CD4-positive, alpha-beta T cell treated with Interleukin-15 for 4 hours (primary cell): ENCODE measurements at regions not wholly inside any gene's neighbourhood (a gene's known extent, or its start where the extent isn't known, plus 50 kb on each side); places are given as distances from the start of the nearest gene placed in this dataset.

Experiments used
- DNase-seq: peaks from one replicate; pipeline ENCODE4 v3.0.0-alpha.2; 2020; ENCODE audit warnings: low spot score

DNA sequence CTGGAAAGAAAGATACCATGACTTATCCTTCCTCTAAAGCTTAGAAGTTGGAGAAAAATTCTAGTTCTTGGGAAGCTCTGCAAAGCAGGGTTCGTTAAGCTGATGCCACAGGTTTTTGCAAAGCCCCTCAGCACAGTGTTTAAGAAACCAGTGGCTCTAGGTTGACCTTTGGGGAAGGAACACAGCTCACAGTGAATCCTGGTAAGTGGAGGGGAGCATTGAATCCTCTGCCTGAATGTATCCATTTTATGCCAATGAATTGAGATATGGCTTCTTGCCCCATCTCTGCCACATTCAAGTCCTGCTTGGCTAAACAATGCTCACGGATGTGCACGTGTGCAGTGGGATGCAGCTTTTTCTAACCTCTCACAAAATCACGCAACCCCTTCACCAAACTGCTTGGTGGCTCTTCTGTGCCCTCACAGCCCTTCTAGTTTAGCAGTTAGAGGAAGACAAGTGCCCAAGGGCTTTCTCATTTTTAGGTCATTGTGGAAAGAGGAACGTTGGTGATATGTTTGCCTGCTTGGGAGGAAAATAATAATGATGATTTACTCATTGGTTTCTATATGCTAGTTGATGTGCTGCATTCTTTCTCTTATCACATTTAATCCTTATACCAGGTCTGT is 111.3 kb downstream of the DAD1 start:
- no peak for DNase-seq

DNA sequence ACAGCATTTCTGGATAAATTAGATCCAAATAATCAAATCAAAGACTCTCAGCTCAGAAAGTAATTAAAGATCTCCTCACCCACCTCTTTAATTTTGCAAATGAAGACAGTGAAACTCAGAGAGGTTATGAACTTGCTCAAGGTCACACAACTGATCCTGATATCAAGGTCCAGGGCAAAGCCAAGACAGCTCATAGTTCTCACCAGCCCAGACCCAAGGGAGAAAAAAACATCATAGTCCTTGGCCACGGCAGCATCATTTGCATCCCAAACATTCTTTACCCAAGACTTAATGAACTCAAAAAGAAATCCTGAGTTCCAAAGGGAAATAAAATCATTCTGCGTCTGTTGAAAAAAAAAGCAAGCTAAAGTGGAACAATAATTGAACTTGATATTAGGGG is 112.1 kb downstream of the DAD1 start:
- DNase-seq = no peak

DNA sequence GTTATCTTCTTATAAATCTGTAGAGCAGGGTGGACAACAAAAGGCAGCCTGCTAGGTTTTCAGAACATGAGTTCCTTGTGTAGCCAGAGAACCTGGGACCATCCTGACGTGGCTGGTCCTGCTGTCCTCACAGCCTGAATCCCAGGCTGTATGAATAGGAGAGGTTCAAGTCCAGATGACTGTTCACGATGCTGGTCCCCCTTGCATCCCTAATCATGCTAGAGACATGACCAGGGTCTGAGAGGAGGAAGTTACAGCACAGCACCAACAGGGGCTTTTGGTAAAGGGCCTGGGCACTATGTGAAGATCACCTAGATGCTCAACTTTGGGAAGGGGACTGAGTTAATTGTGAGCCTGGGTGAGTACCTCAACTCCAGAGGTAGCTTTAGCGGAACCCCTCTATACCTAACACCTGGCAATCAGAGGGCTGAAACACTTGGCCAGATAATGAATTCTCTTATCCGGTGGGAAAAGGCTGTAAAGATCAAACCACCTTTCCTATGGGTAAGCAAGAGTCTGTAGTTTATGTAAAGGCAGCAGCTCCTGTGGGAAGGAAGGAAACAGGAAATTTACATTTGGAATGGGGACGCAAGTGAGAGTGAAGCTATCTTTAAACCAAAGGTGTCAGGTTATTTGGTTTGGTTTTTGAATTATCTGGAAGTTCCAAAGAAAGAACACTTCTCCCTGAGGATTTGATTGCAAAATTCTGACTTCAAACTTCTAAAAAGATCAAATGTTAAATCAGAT is 112.8 kb downstream of the DAD1 start:
- DNase-seq = no peak

DNA sequence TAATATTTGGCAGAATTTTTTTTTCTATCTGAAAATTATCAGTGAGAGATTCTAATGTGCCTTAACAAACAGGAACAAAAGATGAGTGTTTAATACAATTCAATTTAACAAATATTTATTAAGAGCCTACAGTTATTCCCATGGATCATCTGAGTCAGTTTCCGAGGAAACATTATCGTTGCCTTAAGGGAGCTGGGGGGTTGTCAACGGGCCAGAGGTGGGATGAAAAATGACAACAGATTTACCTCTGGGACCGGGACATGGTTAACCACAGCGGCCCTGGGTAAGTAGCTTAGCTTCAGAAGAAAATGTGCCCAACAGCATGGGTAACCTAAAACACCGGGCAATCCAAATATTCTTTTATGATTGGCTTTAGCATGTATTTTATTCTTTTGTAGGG is 113.6 kb downstream of the DAD1 start:
- no peak for DNase-seq

DNA sequence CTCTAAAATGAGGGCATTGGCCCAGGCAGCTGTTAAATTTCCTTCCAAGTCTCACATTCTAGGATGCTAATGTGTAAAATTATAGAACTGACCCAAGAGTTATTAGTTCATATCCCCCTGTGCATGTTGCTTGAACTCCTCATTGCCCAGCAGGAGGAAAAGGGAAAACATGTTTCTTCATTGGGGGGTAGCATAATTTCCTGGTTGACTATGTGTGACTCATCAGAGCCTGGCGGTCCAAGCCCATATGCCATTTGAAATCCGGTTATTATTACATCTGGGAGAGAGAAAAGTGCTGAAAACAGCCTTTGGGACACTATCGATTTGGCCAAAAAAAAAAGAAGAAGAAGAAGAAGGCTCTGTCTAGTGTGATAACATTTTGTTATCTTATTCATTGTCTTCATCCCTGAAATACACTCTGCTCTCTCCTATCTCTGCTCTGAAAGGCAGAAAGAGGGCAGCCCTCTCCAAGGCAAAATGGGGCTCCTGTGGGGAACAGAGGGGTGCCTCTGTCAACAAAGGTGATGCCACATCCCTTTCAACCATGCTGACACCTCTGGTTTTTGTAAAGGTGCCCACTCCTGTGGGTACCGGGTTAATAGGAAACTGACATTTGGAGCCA is 114.2 kb downstream of the DAD1 start:
- DNase-seq = no peak

DNA sequence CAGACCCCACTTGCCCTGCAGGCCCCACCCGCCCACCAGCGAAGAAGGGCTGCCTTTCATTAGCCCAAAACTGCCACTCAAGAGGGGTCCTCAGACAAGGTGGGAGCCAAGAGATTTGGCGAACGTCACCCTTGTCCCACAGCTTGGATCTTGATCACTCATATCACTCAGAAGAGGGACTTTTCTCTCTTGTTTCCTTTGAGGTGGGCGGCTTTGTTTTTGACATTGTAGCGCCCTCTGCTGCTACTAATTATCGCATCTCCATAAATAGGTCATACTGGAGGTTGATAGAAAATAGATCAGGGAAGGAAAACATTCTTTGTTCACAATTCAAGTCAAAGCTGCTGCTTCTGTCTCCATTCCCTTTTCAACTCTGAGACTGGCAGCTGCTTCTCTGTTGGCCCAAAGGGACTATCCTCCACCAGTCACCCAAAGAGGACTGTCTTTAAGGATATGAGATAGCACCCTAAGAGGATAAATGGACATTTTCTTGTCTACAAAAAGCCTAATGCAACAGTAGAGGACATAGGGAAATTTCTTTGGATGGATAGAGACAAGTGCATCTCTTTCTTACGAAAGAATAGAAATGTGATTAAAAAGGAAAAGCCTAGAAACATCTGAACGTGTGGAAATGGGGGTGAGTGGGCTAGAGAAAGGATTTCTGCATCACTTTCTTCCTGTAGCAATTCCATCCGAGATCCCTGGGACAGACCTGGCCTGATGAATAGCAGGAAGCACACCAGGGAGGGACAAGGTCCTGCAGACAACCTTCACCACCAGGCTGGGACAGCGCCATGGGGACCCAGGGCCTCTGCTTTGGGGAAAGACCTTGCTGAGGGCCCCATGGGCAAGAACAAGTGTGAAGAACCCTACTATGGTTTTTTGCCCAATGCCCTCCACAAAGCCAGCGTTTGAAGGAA is 115.8 kb downstream of the DAD1 start:
- no peak for DNase-seq

DNA sequence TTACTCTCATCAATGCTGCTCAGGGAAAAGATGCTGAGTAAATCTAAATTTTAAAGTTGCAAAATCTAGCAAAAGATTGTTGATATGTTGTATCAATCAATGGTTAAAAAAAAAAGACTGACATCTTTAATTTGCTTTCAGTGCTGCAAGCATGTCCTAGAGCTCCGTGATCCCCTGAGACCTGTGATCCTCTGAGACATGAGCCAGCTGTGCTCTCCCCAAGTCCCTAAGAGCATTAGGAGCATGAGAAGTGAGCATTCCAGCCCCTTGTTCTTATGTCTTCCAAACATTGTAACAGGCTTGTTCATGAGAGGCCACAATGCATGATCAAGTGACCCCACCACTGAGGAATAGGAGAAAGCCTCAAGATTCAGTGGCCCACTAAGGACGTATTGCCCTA is 116.6 kb downstream of the DAD1 start:
- DNase-seq = no peak

DNA sequence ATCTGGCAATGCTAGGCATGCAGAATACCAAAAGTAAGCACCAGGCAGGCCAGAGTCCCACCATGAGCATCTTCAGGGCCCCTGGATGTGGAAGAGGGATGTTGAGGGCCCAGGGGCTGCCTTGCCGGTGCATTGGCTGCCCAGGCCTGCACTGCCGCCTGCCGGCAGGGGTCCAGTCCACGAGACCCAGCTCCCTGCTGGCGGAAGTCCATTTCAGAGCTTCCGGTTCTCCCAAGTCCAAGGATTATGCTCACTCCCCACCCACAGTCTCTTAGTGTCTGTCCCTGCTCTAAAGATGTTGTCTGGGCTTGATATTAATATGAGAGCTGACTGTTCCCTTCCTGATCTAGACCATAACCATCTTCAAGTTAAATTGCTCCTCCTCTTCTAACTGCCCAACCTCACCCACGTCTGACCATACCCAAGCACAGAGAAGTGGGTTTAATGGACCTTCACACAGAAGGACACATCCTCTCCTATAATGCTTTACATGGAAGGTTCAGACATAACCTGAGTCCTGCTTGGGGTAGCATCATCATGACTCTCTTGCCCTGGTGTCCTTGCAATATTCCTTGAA is 117.4 kb downstream of the DAD1 start:
- no peak for DNase-seq

DNA sequence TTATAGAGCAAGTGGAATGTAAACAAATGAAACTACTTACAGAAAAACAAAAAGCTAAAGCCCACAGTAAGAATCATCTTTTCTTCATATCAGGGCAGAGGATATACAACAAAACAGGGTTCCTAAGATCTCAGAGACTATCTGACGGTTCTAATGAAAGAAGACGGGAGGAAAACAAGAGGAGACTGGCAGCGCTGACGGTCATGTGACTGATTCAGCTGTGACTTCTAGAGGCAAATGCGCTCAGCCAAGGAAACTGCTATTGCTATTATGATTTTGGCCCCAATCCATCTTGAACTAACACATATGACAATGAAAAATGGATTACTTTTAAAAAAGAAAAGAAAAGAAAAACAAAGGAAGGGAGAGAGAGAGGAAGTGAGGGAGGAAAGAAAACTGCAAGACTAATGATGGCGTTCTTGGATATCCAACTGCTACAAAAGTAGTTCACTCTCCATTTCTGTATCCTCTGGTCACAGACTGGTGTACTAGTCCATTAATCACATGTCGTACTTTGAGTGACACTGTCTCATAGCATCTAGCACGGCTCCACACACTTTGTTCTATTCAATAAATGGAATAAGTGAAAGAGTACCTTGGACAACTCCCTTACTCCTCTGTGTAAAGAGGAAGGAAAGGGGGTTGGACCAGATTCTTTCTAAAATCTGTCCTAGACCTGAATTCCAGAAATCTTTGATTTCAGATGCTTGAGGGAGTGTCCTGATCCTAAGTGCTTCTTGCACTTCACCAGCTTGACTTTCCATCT is 119.3 kb downstream of the DAD1 start:
- no peak for DNase-seq

DNA sequence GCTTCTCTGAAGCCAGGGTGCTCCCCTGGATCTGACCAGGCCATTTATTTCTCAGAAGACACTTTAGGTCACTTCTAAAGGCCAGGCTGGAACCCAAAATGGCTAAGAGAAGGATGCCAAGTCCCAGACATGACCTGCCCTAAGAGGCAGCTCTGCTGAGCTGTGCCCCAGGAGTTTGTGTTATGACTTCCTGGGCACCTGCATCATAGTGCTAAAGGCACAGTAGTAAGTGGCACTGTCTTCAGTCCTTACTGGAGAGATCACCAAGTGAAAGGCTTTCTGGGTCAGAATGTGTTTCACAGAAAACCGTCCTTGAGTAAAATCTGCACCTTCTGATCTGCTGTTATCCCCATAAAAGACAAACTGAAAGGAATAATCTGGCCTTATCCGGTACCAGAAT is 120.2 kb downstream of the DAD1 start:
- DNase-seq = no peak

DNA sequence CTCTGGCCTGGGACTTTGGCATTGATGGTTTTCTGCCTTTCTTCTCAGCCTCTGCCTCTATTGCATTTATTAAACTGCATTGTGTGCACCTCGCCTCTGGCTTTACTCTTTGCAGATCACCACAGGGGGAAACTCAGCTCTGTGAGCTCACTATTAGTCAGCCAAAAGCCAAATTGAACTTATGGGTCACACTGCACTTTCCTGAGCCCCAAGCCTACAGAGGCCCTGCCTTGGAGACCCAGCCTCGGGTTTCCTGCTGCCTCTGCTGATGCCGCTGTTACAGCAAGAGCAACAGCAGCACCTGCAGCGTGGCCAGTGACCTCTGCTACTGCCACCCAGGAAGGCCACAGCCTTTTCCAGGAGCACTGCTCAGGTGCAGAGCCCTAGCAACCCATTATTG is 122.5 kb downstream of the DAD1 start:
- DNase-seq = no peak

DNA sequence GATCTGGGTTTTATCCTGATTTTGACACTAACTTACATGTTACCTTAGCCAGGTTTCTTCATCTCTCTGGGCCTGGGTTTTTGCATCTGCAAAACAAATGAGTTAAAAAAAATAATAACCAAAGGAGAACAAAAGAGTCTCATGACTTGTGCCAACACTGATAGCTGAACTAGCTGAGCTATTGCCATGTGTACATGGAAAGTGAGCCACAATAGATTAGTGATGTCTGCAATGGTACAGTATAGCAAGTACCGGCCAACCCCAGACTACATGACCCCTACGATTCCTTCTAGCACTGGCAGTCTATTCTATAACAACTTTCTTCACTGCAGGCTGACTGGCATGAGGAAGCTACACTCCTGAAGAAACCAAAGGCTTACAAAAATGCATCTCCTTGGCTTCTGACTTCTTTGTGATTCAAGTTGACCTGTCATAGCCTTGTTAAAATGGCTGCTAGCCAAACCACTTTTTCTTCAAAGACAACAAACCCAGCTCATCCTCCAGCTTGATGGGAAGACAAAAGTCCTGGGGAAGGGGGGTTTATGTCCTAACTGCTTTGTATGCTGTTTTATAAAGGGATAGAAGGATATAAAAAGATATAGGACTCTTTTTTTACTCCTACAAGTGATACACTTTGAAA is 123.7 kb downstream of the DAD1 start:
- no peak for DNase-seq

DNA sequence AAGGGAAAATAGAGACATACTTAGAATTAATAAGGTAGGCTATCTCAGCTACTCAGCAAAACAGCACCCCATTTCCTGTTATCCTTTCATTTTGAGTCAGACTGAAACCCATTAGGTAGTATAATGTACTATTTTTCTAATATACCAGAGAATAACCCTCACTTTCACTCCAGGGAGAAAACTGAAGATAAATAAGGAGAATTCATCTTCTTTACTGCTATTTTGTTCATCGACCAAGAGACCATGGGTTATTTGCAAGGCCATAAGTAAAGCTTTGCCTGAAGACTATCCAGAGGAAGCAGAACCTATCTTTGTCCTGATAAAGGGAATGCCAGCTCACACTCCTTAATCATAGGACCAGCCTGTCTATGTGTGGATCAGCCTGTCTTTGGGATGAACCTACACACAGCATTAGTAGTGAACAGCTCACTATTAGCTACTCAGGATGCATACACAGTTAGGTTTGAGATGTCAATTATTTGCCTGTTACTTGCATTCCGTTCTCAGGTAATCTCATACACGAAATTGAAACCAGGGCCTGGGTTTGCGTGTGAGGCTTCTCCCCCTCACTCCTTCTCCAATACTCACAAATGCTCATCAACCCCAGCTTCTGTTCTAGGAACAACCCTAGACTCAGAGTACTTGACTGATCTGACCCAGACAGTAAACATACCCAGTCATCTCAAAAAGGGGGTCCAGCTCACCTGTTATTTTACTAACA is 124.4 kb downstream of the DAD1 start:
- DNase-seq = no peak

DNA sequence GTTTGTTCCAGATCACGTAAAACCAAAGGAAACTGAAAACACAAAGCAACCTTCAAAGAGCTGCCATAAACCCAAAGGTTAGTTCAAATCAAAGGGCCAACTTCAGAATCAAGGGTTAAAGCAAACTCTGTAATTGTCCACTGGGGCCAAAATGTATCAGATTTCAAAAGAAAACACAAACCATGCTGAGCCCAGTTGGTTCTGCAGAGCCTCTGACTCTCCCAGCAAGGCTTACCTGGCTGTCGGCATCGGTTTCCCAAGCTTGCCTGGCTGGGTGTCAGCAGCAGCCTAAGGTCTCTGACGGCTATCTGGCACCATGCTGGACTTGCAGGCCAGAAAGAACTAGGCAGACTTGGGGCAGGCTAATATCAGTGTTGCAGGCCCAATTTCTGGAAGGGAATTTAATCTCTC is 125.3 kb downstream of the DAD1 start:
- no peak for DNase-seq

DNA sequence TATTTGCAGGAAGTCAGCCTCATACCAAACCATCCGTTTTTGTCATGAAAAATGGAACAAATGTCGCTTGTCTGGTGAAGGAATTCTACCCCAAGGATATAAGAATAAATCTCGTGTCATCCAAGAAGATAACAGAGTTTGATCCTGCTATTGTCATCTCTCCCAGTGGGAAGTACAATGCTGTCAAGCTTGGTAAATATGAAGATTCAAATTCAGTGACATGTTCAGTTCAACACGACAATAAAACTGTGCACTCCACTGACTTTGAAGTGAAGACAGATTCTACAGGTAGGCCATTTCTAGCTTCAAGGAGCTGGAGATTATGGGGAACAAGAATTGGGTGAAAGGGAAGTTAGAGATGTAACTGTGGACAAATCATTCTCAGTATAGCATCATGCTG is 126.1 kb downstream of the DAD1 start:
- no peak for DNase-seq

DNA sequence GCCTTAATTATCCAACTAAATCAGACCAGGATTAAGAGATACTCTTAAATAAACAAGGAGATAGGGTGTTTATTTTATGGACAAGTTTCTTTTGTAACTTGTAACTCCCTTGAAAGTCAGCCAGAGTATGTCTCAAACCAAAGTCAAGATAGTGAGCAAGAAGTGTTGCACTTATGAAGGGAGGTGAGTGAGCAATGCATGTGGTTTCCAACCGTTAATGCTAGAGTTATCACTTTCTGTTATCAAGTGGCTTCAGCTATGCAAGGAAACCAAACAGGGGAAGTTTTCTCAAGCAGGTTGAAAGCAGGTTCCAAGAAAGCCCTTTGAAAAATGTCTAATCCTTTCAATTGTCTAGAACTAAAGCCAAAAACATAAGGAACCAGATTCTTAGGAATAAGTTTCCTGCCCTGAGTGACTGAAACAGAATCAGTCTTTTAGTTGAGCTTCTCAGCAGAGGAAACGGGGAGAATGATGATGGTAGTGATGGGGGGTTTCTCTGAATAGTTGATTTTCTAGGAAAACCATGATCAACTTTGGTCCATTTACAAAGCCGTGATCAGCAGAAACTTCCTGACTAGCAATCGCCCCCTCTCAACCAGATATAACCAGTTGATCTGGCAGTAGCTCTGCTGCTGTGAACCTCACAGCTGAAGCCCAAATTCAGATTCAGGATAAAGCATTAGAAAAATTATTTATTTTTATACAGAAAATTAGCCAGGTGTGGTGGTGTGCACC is 128.4 kb downstream of the DAD1 start:
- no peak for DNase-seq

DNA sequence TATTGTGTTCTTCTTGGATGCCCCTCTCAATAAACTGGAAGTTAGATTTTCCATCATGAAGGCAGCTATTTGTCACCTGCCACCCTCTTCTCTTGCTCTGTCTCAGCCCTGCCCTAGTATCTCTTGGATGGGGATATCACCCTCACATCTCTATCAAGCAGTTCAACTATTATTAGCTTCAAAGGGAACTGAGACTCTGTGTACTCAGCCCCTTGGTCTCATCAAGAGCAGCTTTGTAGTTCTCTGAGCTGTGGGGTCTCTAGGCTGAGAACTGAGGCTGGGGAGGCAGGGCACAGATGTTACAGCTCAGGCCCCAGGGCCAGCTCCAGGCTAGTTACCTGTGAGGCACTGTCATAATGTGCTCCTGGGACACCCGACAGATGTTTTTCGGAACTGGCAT is 130.3 kb downstream of the DAD1 start:
- no peak for DNase-seq

DNA sequence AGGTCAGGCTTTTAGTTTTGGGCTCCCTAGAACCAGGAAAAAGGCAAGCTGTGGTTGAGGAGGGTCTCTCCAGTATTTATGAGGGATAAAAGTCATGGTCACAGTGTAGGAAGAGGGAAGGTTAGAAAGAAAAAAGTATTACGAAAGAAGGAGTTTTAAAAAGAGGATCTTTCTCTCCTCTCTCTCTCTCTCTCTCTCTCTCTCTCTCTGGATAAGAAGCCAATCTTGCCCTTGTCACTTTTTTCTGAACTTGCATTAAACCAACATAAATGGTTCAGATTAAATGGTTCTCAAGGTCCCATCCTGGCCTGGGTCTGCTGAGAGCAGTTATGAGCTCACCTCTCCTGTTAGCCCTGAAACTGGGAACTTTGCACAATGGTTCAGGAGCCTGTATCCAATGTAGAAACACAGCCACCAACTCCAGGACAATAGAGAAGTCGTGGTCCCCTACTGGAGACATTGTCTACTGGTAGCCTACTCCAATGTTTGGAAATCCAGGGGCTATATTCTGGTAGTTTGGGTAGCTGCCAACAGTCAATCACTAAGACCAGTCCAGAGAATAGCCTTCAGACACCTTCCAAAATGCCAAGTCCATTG is 131.9 kb downstream of the DAD1 start:
- DNase-seq = no peak

DNA sequence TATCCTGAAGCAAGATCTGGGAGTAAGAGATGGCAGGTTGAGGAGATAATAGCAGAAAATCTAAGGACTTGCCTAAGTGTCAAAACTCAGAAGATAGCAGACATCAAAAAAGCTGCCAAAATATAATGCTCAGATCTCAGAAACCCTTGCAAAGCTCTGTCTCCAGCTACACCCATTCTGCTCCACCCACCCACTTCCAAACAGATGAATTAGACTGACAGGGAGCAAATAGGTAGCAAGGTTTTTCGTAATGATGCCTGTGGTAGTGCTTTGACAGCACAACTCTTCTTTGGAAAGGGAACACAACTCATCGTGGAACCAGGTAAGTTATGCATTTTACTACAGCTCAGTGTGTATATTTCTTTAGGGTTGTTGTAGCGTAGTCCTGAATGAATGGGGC is 132.6 kb downstream of the DAD1 start:
- DNase-seq = no peak
